Testis (tissue), 2 donors: ENCODE measurements at regions not wholly inside any gene's neighbourhood (a gene's known extent, or its start where the extent isn't known, plus 50 kb on each side); places are given as distances from the start of the nearest gene placed in this dataset.

Experiments used
- DNase-seq: peaks from one replicate; pipeline ENCODE4 v3.0.0-alpha.2; 2019
- H3K27ac ChIP-seq, 2 donors: fragments of 200-600 bp; sonication (generic); one replicate each; pipeline ENCODE4 v1.5.1; 2019
- H3K27me3 ChIP-seq: fragments of 200-600 bp; sonication (generic); one replicate; pipeline ENCODE4 v1.5.1; 2019
- H3K36me3 ChIP-seq: fragments of 200-600 bp; sonication (generic); one replicate; pipeline ENCODE4 v1.5.1; 2017; ENCODE audit warnings: low read depth; ENCODE audit errors: missing control alignments
- H3K4me1 ChIP-seq: fragments of 200-600 bp; sonication (generic); one replicate; pipeline ENCODE4 v1.5.1; 2019
- H3K4me3 ChIP-seq, 2 donors: fragments of 200-600 bp; sonication (generic); one replicate each; pipeline ENCODE4 v1.5.1; 2017 to 2019
- H3K9me3 ChIP-seq: fragments of 200-600 bp; sonication (generic); one replicate; pipeline ENCODE4 v1.5.1; 2017
- CTCF ChIP-seq, 3 experiments: fragments of 450-650 bp in 2 of 3; fragments of 200-600 bp in 1 of 3; sonication (generic) in 1 of 3; IDR thresholded peaks; one replicate each; pipeline ENCODE4 v1.5.1; 2016 to 2019; ENCODE audit warnings: antibody characterized with exemption in 3 of 3, mild to moderate bottlenecking in 2 of 3, moderate library complexity in 1 of 3
- POLR2A ChIP-seq: fragments of 450-650 bp; IDR thresholded peaks from one replicate; pipeline ENCODE4 v1.6.1; 2017; ENCODE audit warnings: antibody characterized with exemption, mild to moderate bottlenecking, moderate library complexity
- WGBS, 2 donors: methylation state at CpG; one replicate each; pipeline ENCODE4 v1.1.5; 2018; 5-methylcytosine and 5-hydroxymethylcytosine counted together
- intact Hi-C: fragments of 100-400 bp; cut with DNase I; formaldehyde crosslinking; loops from one replicate; pipeline ENCODE4 v1.15.1; 2023; ENCODE audit warnings: low total_unique reads

DNA sequence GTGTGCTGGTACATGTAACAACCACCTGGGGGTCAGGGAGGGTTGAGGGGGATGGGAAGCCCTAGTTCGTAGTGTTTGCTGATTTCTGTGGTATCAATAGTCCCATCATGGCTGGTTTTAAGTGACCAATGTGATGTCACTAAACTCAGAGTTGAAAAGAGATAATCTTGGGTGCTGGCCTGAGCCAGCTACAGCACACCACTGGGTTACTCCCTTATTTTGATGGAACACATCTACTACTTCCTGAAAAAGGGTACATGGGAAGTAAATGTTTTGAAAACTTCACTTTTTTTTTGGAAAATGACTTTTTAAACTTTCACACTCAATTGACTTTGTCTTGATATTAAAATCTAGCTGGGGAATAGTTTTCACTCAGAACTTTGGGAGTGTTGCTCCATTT, 87.0 kb upstream of the CXCR4 start:
- Histone ChIP-seq H3K36me3 (no peaks in the 10 kb centered on the region), H3K27me3 (no peaks in the 10 kb centered on the region), H3K9me3 (no peaks in the 10 kb centered on the region), H3K27ac (no peak overlapping the region), H3K4me3 (no peak overlapping the region), H3K4me1 (peaks cover 6% of the 10 kb centered on the region)
- DNase-seq = no peak
- intact Hi-C loops = no loop called here
- 92 to 96% methylated on average over 1 of the region's 1 CpG for WGBS, 2 donors
- TF ChIP-seq CTCF (IDR thresholded peaks at IDR 0.05) (no peak), POLR2A (no peak)

DNA sequence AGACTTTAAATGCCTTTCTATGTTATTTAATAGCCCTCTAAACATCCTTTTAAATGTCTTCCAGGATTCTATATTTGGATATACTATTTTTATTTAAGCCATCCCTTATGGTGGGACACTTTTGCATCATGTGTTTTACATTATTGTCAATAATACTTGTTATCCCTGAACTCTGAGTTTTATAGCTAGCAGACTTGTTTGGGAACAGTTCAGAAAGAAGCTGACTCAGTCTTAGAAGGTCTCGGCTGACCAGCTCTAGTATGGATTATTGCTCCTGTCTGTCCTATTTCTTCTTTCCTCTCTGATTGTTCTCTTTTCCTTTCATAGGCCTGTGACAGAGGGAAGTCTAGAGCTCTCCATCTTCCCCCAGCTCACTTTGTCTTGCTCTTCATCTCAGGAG, 77.3 kb upstream of the CXCR4 start:
- Histone ChIP-seq H3K4me1 (no peaks in the 10 kb centered on the region), H3K27me3 (no peaks in the 10 kb centered on the region), H3K36me3 (no peaks in the 10 kb centered on the region), H3K27ac (no peak overlapping the region), H3K9me3 (no peaks in the 10 kb centered on the region), H3K4me3 (no peak overlapping the region)
- intact Hi-C loops = no loop called here
- no peak for DNase-seq
- WGBS, 2 donors = 63 to 90% methylated on average over 1 of the region's 1 CpG
- TF ChIP-seq POLR2A (no peak), CTCF (IDR thresholded peaks at IDR 0.05) (no peak)

- Histone ChIP-seq H3K9me3 (no peaks in the 10 kb centered on the region), H3K4me3 (no peak overlapping the region), H3K27ac (no peak overlapping the region), H3K4me1 (no peaks in the 10 kb centered on the region), H3K27me3 (no peaks in the 10 kb centered on the region), H3K36me3 (no peaks in the 10 kb centered on the region)
- DNase-seq = no peak
- intact Hi-C loops = no loop called here
- no peak for TF ChIP-seq POLR2A
- TF ChIP-seq CTCF (IDR thresholded peaks at IDR 0.05) = no peak
- WGBS, 2 donors = 93 to 96% methylated on average over 4 of the region's 4 CpGs
These were observed 73.1 kb upstream of the CXCR4 start for GRCh38 chr2:136191041-136191440.

DNA sequence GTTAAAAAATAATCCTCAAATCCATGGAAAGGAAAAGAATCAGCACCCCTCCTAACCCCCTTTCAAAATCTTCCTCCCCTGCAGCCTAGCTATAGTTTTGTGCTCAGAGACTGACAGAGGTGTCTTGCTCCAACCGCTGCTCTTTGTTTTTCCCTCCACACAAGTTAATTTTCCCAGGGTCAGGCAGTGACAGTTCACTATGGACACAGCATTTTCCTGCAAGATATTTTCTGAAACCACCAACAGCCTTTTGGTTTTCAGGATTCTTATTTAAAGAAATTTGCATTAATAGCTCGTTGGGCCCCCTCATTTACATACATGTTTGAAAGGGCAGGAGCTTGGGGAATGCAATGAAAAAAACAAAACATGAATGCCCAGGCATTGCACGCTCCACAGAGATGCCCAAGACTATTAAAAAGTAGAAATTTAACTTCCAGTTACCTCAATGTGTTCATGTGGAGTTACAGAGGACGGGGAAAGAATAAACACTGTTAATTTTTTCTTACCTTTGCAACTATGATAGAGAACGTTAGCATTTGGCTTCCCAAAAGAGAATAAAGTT, 71.4 kb upstream of the CXCR4 start:
- Histone ChIP-seq H3K4me3 (no peak overlapping the region), H3K4me1 (no peaks in the 10 kb centered on the region), H3K27me3 (no peaks in the 10 kb centered on the region), H3K27ac (no peak overlapping the region), H3K9me3 (no peaks in the 10 kb centered on the region), H3K36me3 (no peaks in the 10 kb centered on the region)
- TF ChIP-seq CTCF (IDR thresholded peaks at IDR 0.05) = no peak
- no peak for TF ChIP-seq POLR2A
- WGBS, 2 donors = 84% methylated on average over 5 of the region's 5 CpGs
- no peak for DNase-seq
- intact Hi-C loops = no loop called here

DNA sequence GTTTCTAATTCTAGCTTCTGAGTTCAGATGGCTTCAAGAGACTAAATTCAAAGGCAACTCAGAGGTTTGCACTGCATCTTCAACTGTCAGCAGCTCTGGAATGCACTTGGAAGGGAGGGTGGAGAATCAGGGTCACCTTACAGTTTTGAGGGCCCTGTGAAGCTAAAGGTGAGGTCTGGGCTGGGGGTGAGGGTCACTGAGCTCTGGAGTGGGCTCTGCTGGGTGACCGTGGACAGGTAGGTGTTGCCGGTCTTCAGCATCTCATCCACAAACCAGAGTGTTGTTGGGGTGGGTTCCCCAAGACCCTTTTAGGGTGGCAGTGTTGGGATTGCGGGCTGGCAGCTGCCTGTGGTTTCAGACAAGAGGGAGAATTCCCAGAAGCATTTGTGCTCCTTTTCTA, 70.1 kb upstream of the CXCR4 start:
- Histone ChIP-seq H3K36me3 (no peaks in the 10 kb centered on the region), H3K9me3 (no peaks in the 10 kb centered on the region), H3K4me3 (no peak overlapping the region), H3K27ac (no peak overlapping the region), H3K4me1 (no peaks in the 10 kb centered on the region), H3K27me3 (no peaks in the 10 kb centered on the region)
- 85 to 93% methylated on average over 3 of the region's 3 CpGs for WGBS, 2 donors
- DNase-seq = no peak
- intact Hi-C loops = no loop called here
- TF ChIP-seq POLR2A = no peak
- TF ChIP-seq CTCF (IDR thresholded peaks at IDR 0.05) = no peak
